ENCODE measurements at regions not wholly inside any gene's neighbourhood (a gene's known extent, or its start where the extent isn't known, plus 50 kb on each side); places are given as distances from the start of the nearest gene placed in this dataset.

- CTCF ChIA-PET, result no interaction called here
- no TSS peak for BruUV-seq (replicated peaks)
- intact Hi-C loops (cut with micrococcal nuclease; ENCODE audit: unreplicated experiment), result no loop called here
- no peak for DNase-seq
- H3K27ac Mint-ChIP-seq (ENCODE audit: unreplicated experiment), result no peak overlapping the region
- no peaks in the 10 kb centered on the region for H3K27me3 Mint-ChIP-seq (ENCODE audit: unreplicated experiment)
- no peak for TF ChIP-seq CTCF (IDR thresholded peaks at IDR 0.05; ENCODE audit: unreplicated experiment)
- no peaks in the 10 kb centered on the region for H3K9me3 Mint-ChIP-seq (ENCODE audit: low read depth, unreplicated experiment)
- H3K4me3 Mint-ChIP-seq (ENCODE audit: low read depth, unreplicated experiment), result no peak overlapping the region
- H3K4me1 Mint-ChIP-seq (ENCODE audit: low read depth, unreplicated experiment), result no peaks in the 10 kb centered on the region
- no peaks in the 10 kb centered on the region for H3K36me3 Mint-ChIP-seq (ENCODE audit: insufficient read depth, unreplicated experiment)
These were observed 124.5 kb upstream of the NOCT start for GRCh38 chr4:138890891-138891570.

DNA sequence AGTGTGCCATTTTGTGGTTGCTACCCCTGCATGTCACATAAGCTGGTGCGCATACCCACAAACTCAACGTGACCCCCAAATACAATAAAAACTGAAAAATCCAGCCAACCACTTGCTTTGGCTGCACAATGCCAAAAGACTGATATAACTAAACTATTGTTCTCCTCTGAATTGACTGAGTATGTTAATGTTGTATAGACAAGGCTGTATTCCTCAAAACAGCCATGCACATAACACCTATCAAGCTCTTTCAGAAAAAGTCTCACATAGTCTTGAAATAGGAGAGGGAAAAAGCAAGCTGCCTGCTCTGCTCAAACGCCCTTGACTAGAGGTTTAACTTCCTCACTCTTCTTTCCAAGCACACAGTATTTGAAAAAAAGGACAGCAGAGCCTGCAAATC lies 126.4 kb upstream of the NOCT start:
- Mint-ChIP-seq H3K36me3 (ENCODE audit: insufficient read depth, unreplicated experiment) (no peaks in the 10 kb centered on the region), H3K4me1 (ENCODE audit: low read depth, unreplicated experiment) (no peaks in the 10 kb centered on the region), H3K27ac (ENCODE audit: unreplicated experiment) (no peak overlapping the region), H3K4me3 (ENCODE audit: low read depth, unreplicated experiment) (no peak overlapping the region), H3K9me3 (ENCODE audit: low read depth, unreplicated experiment) (no peaks in the 10 kb centered on the region), H3K27me3 (ENCODE audit: unreplicated experiment) (peaks cover 5% of the 10 kb centered on the region)
- no peak for TF ChIP-seq CTCF (IDR thresholded peaks at IDR 0.05; ENCODE audit: unreplicated experiment)
- CTCF ChIA-PET, result interaction anchor here (0.6 kb wide), 1 partner anchor 80 kb away, joined by 5 read pairs; no protein-coding TSS in a partner anchor
- BruUV-seq (replicated peaks), result no TSS peak
- intact Hi-C loops (cut with micrococcal nuclease; ENCODE audit: unreplicated experiment), result no loop called here
- no peak for DNase-seq

- no peak for DNase-seq
- Mint-ChIP-seq H3K27ac (ENCODE audit: unreplicated experiment) (no peak overlapping the region), H3K27me3 (ENCODE audit: unreplicated experiment) (peaks cover 12% of the 10 kb centered on the region), H3K4me1 (ENCODE audit: low read depth, unreplicated experiment) (no peaks in the 10 kb centered on the region), H3K4me3 (ENCODE audit: low read depth, unreplicated experiment) (no peak overlapping the region), H3K36me3 (ENCODE audit: insufficient read depth, unreplicated experiment) (no peaks in the 10 kb centered on the region), H3K9me3 (ENCODE audit: low read depth, unreplicated experiment) (no peaks in the 10 kb centered on the region)
- BruUV-seq (replicated peaks), result no TSS peak
- intact Hi-C loops (cut with micrococcal nuclease; ENCODE audit: unreplicated experiment), result no loop called here
- no peak for TF ChIP-seq CTCF (IDR thresholded peaks at IDR 0.05; ENCODE audit: unreplicated experiment)
- CTCF ChIA-PET, result no interaction called here
These were observed 127.8 kb upstream of the NOCT start for GRCh38 chr4:138887741-138888140.

- peaks cover 12% of the 10 kb centered on the region for H3K27me3 Mint-ChIP-seq (ENCODE audit: unreplicated experiment)
- no peak for DNase-seq
- no peak for TF ChIP-seq CTCF (IDR thresholded peaks at IDR 0.05; ENCODE audit: unreplicated experiment)
- CTCF ChIA-PET, result no interaction called here
- no peaks in the 10 kb centered on the region for H3K4me1 Mint-ChIP-seq (ENCODE audit: low read depth, unreplicated experiment)
- H3K4me3 Mint-ChIP-seq (ENCODE audit: low read depth, unreplicated experiment), result no peak overlapping the region
- BruUV-seq (replicated peaks), result no TSS peak
- no peak overlapping the region for H3K27ac Mint-ChIP-seq (ENCODE audit: unreplicated experiment)
- intact Hi-C loops (cut with micrococcal nuclease; ENCODE audit: unreplicated experiment), result no loop called here
- no peaks in the 10 kb centered on the region for H3K36me3 Mint-ChIP-seq (ENCODE audit: insufficient read depth, unreplicated experiment)
- H3K9me3 Mint-ChIP-seq (ENCODE audit: low read depth, unreplicated experiment), result no peaks in the 10 kb centered on the region
These were observed 128.2 kb upstream of the NOCT start for GRCh38 chr4:138887341-138887740.

Measured in Calu3 (cell line).